ENCODE measurements at regions not wholly inside any gene's neighbourhood (a gene's known extent, or its start where the extent isn't known, plus 50 kb on each side); places are given as distances from the start of the nearest gene placed in this dataset.
A peak's percentile ranks its signal among the peaks of the same experiment; 100 is the strongest.

- H3K9me3 ChIP-seq (ENCODE audit: control insufficient read depth, low read length) = peaks cover 14% of the 10 kb centered on the region
- no peaks in the 10 kb centered on the region for H3K36me3 Mint-ChIP-seq (ENCODE audit: low read depth)
- peaks cover 37% of the 10 kb centered on the region for H3K27me3 Mint-ChIP-seq (ENCODE audit: insufficient read depth)
- H3K4me3 Mint-ChIP-seq = no peak overlapping the region
- H3K27ac Mint-ChIP-seq = no peak overlapping the region
- H3K27ac ChIP-seq (ENCODE audit: low read depth, low read length) = no peak overlapping the region
- no peaks in the 10 kb centered on the region for H3K36me3 ChIP-seq (ENCODE audit: control insufficient read depth, insufficient read depth, low read length)
- no peak overlapping the region for H3K4me3 ChIP-seq (ENCODE audit: low read length)
- no peak overlapping the region for H3K9ac ChIP-seq (ENCODE audit: extremely low read depth, low read length, poor library complexity, severe bottlenecking)
- peaks cover 5% of the 10 kb centered on the region for H3K4me1 Mint-ChIP-seq
- no peaks in the 10 kb centered on the region for H3K4me1 ChIP-seq (ENCODE audit: control insufficient read depth, insufficient read depth, low read length)
- no peak for TF ChIP-seq CTCF (conservative IDR thresholded peaks at IDR 0.05)
- no peak for DNase-seq
- H3K27me3 ChIP-seq (ENCODE audit: control insufficient read depth, insufficient read depth, low read length, poor library complexity, severe bottlenecking) = peaks cover 7% of the 10 kb centered on the region
- WGBS, 2 experiments (ENCODE audit: insufficient coverage in 1 of 2, insufficient read length in 1 of 2) = 84 to 90% methylated on average over 3 of the region's 4 CpGs
- H3K9me3 Mint-ChIP-seq = no peaks in the 10 kb centered on the region
Measured at GRCh38 chr10:121165276-121165675, 314.1 kb downstream of the WDR11 start.

GRCh38 chr10:121167534-121168243, 316.5 kb downstream of the WDR11 start:
- no peak overlapping the region for H3K4me3 ChIP-seq (ENCODE audit: low read length)
- no peak overlapping the region for H3K4me3 Mint-ChIP-seq
- peaks cover 14% of the 10 kb centered on the region for H3K9me3 ChIP-seq (ENCODE audit: control insufficient read depth, low read length)
- no peak for DNase-seq
- peaks cover 3% of the 10 kb centered on the region for H3K4me1 ChIP-seq (ENCODE audit: control insufficient read depth, insufficient read depth, low read length)
- no peaks in the 10 kb centered on the region for H3K36me3 Mint-ChIP-seq (ENCODE audit: low read depth)
- no peak overlapping the region for H3K9ac ChIP-seq (ENCODE audit: extremely low read depth, low read length, poor library complexity, severe bottlenecking)
- peaks cover 11% of the 10 kb centered on the region for H3K4me1 Mint-ChIP-seq
- H3K36me3 ChIP-seq (ENCODE audit: control insufficient read depth, insufficient read depth, low read length) = no peaks in the 10 kb centered on the region
- H3K27ac ChIP-seq (ENCODE audit: low read depth, low read length) = no peak overlapping the region
- H3K27ac Mint-ChIP-seq = no peak overlapping the region
- peaks cover 7% of the 10 kb centered on the region for H3K27me3 ChIP-seq (ENCODE audit: control insufficient read depth, insufficient read depth, low read length, poor library complexity, severe bottlenecking)
- peak; percentile 6 for TF ChIP-seq CTCF (conservative IDR thresholded peaks at IDR 0.05)
- H3K27me3 Mint-ChIP-seq (ENCODE audit: insufficient read depth) = peaks cover 40% of the 10 kb centered on the region
- no peaks in the 10 kb centered on the region for H3K9me3 Mint-ChIP-seq
- 95 to 96% methylated on average over 8 to 10 of the region's 10 CpGs for whole genome bisulfite sequencing, 2 experiments (ENCODE audit: insufficient coverage in 1 of 2, insufficient read length in 1 of 2)

- Mint-ChIP-seq H3K4me3 (no peak overlapping the region), H3K9me3 (no peaks in the 10 kb centered on the region), H3K36me3 (ENCODE audit: low read depth) (no peaks in the 10 kb centered on the region), H3K27me3 (ENCODE audit: insufficient read depth) (peaks cover 40% of the 10 kb centered on the region), H3K27ac (no peak overlapping the region), H3K4me1 (peaks cover 16% of the 10 kb centered on the region)
- no peak overlapping the region for H3K9ac ChIP-seq (ENCODE audit: extremely low read depth, low read length, poor library complexity, severe bottlenecking)
- peak; percentile 83 for DNase-seq
- no peak overlapping the region for H3K27ac ChIP-seq (ENCODE audit: low read depth, low read length)
- H3K4me1 ChIP-seq (ENCODE audit: control insufficient read depth, insufficient read depth, low read length) = peaks cover 3% of the 10 kb centered on the region
- peaks cover 14% of the 10 kb centered on the region for H3K9me3 ChIP-seq (ENCODE audit: control insufficient read depth, low read length)
- H3K36me3 ChIP-seq (ENCODE audit: control insufficient read depth, insufficient read depth, low read length) = no peaks in the 10 kb centered on the region
- peak; percentile 69 for TF ChIP-seq CTCF (conservative IDR thresholded peaks at IDR 0.05)
- no peak overlapping the region for H3K4me3 ChIP-seq (ENCODE audit: low read length)
- H3K27me3 ChIP-seq (ENCODE audit: control insufficient read depth, insufficient read depth, low read length, poor library complexity, severe bottlenecking) = peaks cover 7% of the 10 kb centered on the region
- WGBS, 2 experiments (ENCODE audit: insufficient coverage in 1 of 2, insufficient read length in 1 of 2) = 81 to 83% methylated on average over 2 to 5 of the region's 5 CpGs
Measured at GRCh38 chr10:121168545-121169216, 317.5 kb downstream of the WDR11 start.
